ENCODE measurements at regions not wholly inside any gene's neighbourhood (a gene's known extent, or its start where the extent isn't known, plus 50 kb on each side); places are given as distances from the start of the nearest gene placed in this dataset.

DNA sequence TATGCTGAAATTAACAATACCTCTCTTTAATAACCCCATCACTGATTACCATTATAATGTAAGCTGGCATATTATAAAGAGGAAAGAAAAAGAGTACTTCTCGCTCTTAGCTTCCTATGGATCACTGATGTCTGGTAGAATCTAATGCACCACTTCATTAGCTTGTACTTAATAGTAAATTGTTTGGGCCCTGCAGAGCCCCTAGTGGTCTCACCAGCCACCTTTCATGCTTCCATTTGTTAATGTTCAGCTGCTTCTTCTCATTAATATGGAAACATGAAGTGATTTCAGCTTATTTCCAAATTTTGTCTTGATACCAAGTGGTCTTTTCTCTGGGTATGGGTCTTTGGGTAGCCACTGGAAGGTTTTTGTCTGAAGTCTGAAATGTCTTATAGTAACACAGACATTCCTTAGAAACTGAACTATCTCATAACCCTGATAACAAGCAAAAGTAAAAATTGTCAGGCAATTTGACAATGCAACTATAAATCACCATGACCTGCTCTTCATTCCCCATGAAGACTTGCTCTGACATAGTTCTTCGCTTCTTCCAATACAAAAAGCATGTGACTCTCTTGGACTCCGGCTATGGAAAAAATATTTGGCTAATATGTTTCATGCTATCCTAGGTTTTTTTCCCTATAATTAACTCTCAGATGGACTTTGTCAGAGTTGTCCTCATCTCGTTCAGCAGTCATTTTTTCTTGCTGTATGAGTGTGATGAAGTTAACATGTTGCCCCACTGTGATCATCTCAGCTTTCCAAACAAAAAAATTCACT is 395.8 kb upstream of the MARCKS start:
- no peak overlapping the region for H3K27ac ChIP-seq
- H3K9me3 ChIP-seq (replicated peaks): no peaks in the 10 kb centered on the region; the same call in 1 of the 2 replicates
- DNase-seq (ENCODE audit: low read depth in 1 of 2, low spot score in 2 of 2): no peak

DNA sequence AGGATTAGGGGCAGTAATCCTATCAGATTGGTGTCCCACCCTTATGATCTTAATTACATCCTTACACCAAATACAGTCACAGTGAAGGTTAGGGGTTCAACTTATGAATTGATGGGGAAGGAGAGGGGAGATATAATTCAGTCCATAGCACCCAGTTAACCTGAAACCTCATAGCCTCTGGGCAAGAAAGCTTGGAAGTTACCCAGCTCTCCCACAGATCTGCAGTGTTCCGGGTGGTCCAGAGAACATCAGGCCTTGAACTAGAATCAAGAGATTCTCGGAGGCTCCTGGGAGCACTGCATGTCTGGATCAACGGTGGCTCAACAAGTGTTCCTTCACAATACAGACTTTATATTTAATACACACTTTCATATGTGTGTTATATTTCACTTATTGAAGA is 392.6 kb upstream of the MARCKS start:
- no peaks in the 10 kb centered on the region for H3K27me3 ChIP-seq (replicated peaks)
- H3K9me3 ChIP-seq (replicated peaks): no peaks in the 10 kb centered on the region; the same call in 1 of the 2 replicates
- no peaks in the 10 kb centered on the region for H3K36me3 ChIP-seq
- peak in 1 of 2 experiments; percentile 36 for DNase-seq (ENCODE audit: low read depth in 1 of 2, low spot score in 2 of 2)
- H3K4me3 ChIP-seq: no peak overlapping the region
- peak overlapping the region; percentile 21 for H3K27ac ChIP-seq
- H3K4me1 ChIP-seq (replicated peaks): peaks cover 18% of the 10 kb centered on the region

More for the DNA sequence above, 395.8 kb upstream of the MARCKS start:
- H3K27me3 ChIP-seq (replicated peaks): no peaks in the 10 kb centered on the region
- H3K36me3 ChIP-seq: no peaks in the 10 kb centered on the region
- peaks cover 45% of the 10 kb centered on the region for H3K4me1 ChIP-seq (replicated peaks)
- no peak overlapping the region for H3K4me3 ChIP-seq

DNA sequence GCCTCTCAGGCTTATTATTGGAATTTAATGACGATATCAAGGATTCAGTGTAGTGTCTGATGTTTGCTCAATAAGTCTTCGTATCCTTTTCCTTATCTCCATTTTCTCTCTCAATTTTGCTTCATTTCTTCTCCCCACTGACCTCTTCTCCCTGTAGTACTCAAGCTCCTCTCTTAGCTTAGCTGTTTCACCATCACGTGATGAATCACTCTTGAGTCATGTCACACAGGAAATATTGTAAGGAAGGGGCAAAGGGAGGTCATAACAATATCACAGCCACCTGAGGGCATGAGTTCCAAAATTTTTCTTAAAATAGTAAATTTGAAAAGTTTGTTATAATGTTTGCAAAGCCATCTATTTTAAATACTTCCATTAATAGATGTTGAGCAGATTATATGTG is 392.2 kb upstream of the MARCKS start:
- no peak overlapping the region for H3K4me3 ChIP-seq
- H3K36me3 ChIP-seq: no peaks in the 10 kb centered on the region
- DNase-seq (ENCODE audit: low read depth in 1 of 2, low spot score in 2 of 2): peak in 1 of 2 experiments; percentile 33
- no peaks in the 10 kb centered on the region for H3K27me3 ChIP-seq (replicated peaks)
- no peaks in the 10 kb centered on the region; the same call in 1 of the 2 replicates for H3K9me3 ChIP-seq (replicated peaks)
- peaks cover 18% of the 10 kb centered on the region for H3K4me1 ChIP-seq (replicated peaks)
- peak overlapping the region; percentile 21 for H3K27ac ChIP-seq

DNA sequence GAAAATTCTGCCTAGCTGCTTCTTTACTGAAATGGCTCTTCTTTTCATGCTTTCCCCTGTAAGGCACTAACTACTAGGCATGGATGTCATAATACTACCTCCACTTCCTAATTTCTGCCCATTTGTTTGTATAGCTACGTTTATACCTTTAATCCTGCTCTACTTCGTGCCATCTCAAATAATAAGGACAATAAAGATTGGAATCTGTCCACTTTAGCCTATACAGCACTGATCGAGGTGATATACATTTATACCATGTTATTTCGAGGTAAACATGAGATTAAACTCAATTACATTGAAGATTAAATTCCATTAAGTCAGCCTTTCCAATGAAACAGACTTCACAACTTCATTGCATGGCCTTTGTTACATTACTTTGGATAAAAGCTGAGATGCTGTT is 390.6 kb upstream of the MARCKS start:
- DNase-seq (ENCODE audit: low read depth in 1 of 2, low spot score in 2 of 2): no peak
- no peak overlapping the region for H3K4me3 ChIP-seq
- H3K36me3 ChIP-seq: no peaks in the 10 kb centered on the region
- H3K9me3 ChIP-seq (replicated peaks): no peaks in the 10 kb centered on the region
- no peak overlapping the region for H3K27ac ChIP-seq
- H3K27me3 ChIP-seq (replicated peaks): no peaks in the 10 kb centered on the region
- peaks cover 15% of the 10 kb centered on the region for H3K4me1 ChIP-seq (replicated peaks)

DNA sequence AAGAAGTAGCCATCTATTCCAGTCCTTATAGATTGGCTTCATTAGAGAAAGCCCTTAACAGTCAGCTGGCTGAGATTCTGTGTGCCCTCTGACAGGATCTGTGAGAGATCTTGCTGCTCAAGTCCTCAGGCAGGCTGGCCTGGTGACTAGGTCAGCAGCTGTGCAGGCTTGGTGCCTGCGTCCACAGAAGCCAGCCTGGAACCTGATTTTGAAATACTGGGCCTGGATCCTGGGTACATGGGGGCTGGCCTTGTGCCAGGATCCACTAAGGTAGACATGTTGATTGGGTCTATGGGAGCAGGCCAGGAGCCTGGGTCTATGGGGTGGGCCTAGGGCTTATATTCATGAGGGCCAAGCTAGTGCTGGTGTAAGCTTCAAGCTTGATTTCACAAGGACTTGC is 381.8 kb upstream of the MARCKS start:
- Histone ChIP-seq H3K9me3 (replicated peaks) (no peaks in the 10 kb centered on the region), H3K27me3 (replicated peaks) (no peaks in the 10 kb centered on the region), H3K36me3 (no peaks in the 10 kb centered on the region), H3K27ac (no peak overlapping the region), H3K4me3 (no peak overlapping the region), H3K4me1 (replicated peaks) (no peaks in the 10 kb centered on the region)
- DNase-seq (ENCODE audit: low read depth in 1 of 2, low spot score in 2 of 2): no peak

DNA sequence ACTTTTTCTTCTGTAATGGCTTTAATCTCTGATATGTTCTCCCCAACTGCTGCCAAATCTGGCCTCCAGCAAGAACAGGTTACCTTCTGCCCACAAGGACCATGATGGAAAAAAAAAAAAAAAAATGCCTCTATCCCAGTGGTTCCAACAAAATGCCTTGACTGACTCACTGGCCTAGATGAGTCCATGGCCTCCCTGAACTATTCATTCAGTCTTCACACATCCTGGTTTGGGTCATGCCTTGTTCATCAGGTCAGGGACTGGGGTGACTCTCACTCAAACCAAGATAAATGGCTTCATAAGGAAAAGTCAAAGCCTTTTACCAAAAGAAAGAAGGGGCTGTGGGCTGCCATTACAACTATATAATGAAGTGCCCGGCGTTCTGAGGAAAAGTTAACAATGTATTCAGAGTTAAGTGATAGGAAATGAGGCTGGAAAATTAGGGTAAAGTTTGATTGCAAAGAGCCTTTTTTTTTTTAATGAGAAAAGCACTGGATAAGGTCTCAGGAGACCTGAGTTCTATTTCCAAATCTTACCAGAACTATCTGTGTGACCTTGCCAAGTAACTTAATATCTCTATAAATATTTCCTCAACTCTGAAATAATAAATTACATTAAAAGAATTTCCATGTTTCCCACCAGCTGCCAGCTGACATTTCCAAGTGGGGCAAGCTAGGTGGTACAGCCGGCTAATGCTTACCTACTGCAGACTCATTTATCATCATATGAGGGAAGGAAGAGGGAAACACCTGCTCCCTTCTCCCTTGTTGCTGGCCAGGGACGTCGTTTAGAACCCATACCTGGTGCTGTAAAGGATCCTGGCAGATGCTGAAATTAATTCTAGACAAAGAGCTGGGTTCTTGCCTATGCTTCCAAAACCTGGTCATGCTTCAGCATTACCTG is 380.0 kb upstream of the MARCKS start:
- Histone ChIP-seq H3K36me3 (no peaks in the 10 kb centered on the region), H3K9me3 (replicated peaks) (no peaks in the 10 kb centered on the region), H3K4me1 (replicated peaks) (no peaks in the 10 kb centered on the region), H3K27ac (no peak overlapping the region), H3K4me3 (no peak overlapping the region), H3K27me3 (replicated peaks) (no peaks in the 10 kb centered on the region)
- no peak for DNase-seq (ENCODE audit: low read depth in 1 of 2, low spot score in 2 of 2)

DNA sequence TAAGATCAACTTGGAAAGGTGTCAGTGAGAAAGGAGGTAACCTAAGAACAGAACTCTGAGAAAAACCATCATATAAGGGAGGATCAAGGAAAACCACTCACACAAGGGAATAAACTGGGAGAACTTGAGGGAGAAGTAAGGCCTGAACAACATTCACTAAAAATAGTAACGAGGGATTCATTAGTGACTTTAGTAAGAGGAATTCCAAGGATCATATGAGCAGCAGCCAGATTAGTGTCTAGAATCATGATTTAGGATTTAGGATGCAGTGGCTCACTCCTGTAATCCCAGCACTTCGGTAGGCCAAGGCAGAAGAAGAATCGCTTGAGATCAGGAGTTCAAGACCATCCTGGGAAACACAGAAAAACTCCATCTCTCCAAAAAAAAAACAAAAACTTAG is 376.5 kb upstream of the MARCKS start:
- no peaks in the 10 kb centered on the region for H3K9me3 ChIP-seq (replicated peaks)
- H3K27me3 ChIP-seq (replicated peaks): no peaks in the 10 kb centered on the region
- no peak for DNase-seq (ENCODE audit: low read depth in 1 of 2, low spot score in 2 of 2)
- no peaks in the 10 kb centered on the region for H3K36me3 ChIP-seq
- H3K27ac ChIP-seq: no peak overlapping the region
- no peak overlapping the region for H3K4me3 ChIP-seq
- no peaks in the 10 kb centered on the region for H3K4me1 ChIP-seq (replicated peaks)

DNA sequence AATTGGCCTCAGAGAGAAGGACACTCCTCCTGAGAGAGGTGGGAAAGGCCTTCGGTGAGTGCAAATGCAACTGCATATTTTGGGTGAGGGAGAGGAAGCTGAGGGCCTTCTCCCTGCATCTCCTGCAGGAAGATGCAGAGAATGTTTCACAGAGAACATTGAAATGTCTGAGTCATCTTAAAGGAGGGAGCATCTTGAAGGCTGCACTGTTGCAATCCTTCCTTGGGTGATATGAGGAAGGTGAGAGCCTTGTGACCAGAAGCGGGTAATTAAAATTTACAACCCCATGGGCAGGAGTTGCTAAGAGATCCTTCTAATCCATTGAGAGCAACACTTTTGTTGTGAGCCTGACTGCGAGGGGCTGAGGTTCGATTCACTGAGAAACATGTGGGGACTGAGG is 375.7 kb upstream of the MARCKS start:
- Histone ChIP-seq H3K4me3 (no peak overlapping the region), H3K27me3 (replicated peaks) (no peaks in the 10 kb centered on the region)
- DNase-seq (ENCODE audit: low read depth in 1 of 2, low spot score in 2 of 2): no peak

DNA sequence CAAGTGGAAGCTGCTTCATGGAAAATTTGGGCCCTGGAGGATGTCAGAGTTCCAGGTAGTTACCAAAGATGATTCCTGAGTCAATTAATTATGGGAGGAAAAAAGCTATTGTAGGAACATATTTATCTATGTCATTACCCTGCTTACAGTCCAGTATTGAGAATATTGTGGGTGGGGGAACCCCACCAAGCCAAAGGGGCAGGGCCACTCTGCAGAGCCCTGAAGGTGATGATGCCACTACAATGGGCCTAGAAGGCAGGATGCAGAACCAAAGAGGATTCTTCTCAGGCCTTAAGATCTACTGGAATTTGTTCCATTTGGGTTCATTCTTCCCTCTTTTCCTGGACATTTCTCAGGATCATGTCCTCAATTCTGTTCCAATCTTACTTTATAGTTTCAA is 375.2 kb upstream of the MARCKS start:
- H3K9me3 ChIP-seq (replicated peaks): no peaks in the 10 kb centered on the region
- no peak overlapping the region for H3K27ac ChIP-seq
- DNase-seq (ENCODE audit: low read depth in 1 of 2, low spot score in 2 of 2): no peak
- no peaks in the 10 kb centered on the region for H3K36me3 ChIP-seq
- H3K27me3 ChIP-seq (replicated peaks): no peaks in the 10 kb centered on the region
- no peaks in the 10 kb centered on the region for H3K4me1 ChIP-seq (replicated peaks)
- H3K4me3 ChIP-seq: no peak overlapping the region

More for the DNA sequence above, 375.7 kb upstream of the MARCKS start:
- no peaks in the 10 kb centered on the region for H3K36me3 ChIP-seq
- no peaks in the 10 kb centered on the region for H3K9me3 ChIP-seq (replicated peaks)
- H3K4me1 ChIP-seq (replicated peaks): no peaks in the 10 kb centered on the region
- H3K27ac ChIP-seq: no peak overlapping the region

DNA sequence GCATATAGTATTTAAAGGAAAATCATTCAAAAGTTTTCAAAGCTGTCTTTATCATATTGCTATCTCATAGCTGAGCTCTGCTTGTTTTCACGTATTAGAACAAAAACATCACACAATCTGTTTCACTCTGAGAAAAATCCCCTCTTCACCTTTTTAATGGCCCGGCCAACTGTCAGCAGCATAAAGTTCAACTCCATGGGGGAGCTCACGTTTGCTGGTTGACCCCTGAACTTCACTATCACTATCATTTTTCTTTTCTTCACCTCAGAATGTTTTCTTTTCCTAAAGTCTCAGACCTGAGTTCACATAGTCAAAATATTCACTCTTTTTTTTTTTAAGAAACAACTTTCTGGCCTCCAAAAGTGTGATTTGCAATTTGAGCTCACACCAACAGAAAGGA is 374.4 kb upstream of the MARCKS start:
- no peak for DNase-seq (ENCODE audit: low read depth in 1 of 2, low spot score in 2 of 2)
- Histone ChIP-seq H3K27ac (no peak overlapping the region), H3K4me1 (replicated peaks) (no peaks in the 10 kb centered on the region), H3K36me3 (no peaks in the 10 kb centered on the region), H3K27me3 (replicated peaks) (no peaks in the 10 kb centered on the region), H3K4me3 (no peak overlapping the region), H3K9me3 (replicated peaks) (no peaks in the 10 kb centered on the region)

DNA sequence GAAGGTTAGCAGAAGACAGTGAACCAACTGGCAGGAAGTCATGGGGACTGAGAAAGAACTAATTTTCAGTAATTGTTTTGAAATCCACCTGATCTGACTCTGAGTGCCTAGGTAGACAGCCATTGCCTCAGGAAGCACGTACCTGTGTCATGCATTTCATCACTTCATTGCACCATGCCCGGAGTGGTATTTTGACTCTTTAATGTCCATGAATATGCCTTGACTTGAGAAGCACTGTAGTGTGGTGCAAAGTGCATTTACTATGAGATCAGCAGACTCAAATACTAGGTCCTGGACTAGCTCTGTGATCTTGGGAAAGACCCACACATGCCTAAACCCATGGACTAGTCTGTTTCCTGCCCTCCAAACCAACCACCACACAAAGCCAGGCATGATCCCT is 370.9 kb upstream of the MARCKS start:
- Histone ChIP-seq H3K27ac (no peak overlapping the region), H3K27me3 (replicated peaks) (no peaks in the 10 kb centered on the region), H3K4me1 (replicated peaks) (peaks cover 2% of the 10 kb centered on the region), H3K36me3 (no peaks in the 10 kb centered on the region), H3K9me3 (replicated peaks) (no peaks in the 10 kb centered on the region), H3K4me3 (no peak overlapping the region)
- DNase-seq (ENCODE audit: low read depth in 1 of 2, low spot score in 2 of 2): no peak

DNA sequence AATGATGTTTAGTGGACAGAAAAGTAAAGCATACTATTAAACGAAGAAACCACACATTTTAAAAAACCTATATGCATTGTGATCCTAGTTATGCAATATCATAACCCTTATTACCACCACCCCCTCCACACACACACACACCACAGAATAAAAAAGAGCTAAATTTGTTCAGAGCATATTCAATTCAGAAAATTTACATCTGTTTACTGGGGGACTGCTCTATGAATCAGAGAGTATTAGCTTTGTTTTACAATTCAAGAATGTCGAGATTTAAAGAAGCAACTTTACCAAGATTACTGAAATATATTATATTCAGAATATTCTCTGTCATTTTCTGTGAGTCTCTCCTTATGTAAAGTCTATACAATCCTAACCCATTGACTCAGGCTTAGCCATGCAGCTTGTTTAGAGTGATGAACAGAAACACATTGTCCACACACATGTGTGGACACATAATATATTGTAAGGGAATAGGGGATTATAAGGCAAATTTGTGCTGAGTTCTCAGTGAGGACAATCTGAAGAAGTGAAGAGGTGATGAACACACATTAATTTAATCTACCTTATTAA is 369.6 kb upstream of the MARCKS start:
- Histone ChIP-seq H3K27me3 (replicated peaks) (no peaks in the 10 kb centered on the region), H3K36me3 (no peaks in the 10 kb centered on the region; the same call in 1 of the 2 replicates), H3K4me3 (no peak overlapping the region), H3K4me1 (replicated peaks) (peaks cover 9% of the 10 kb centered on the region), H3K9me3 (replicated peaks) (no peaks in the 10 kb centered on the region), H3K27ac (no peak overlapping the region)
- DNase-seq (ENCODE audit: low read depth in 1 of 2, low spot score in 2 of 2): no peak

DNA sequence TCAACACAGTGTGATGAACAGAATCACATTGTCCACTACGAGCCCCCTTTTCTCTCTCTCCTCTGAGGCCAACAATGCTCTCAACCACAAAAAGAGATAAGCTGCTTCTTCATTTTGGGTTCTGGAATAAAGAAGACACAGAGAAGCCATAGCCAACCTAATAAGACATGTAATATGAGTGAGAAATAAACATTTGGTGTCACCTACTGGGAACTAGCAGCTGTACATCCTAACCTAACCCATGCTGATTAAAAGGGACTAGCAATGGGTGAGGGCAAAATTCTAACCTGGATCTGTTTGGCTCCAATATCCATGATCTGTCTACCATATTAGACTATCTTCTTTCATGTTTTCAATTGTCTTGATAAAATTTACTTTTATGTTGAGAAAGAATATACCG is 369.1 kb upstream of the MARCKS start:
- Histone ChIP-seq H3K27me3 (replicated peaks) (no peaks in the 10 kb centered on the region), H3K9me3 (replicated peaks) (no peaks in the 10 kb centered on the region), H3K4me1 (replicated peaks) (peaks cover 9% of the 10 kb centered on the region), H3K36me3 (no peaks in the 10 kb centered on the region; the same call in 1 of the 2 replicates), H3K27ac (no peak overlapping the region), H3K4me3 (no peak overlapping the region)
- DNase-seq (ENCODE audit: low read depth in 1 of 2, low spot score in 2 of 2): no peak

Measured in SJSA1 (cell line).